ENCODE measurements at regions not wholly inside any gene's neighbourhood (a gene's known extent, or its start where the extent isn't known, plus 50 kb on each side); places are given as distances from the start of the nearest gene placed in this dataset.

GRCh38 chr1:95990033-95990432, 731.6 kb upstream of the PTBP2 start:
- TF ChIP-seq CTCF (IDR thresholded peaks at IDR 0.05), result no peak
- TF ChIP-seq POLR2A (IDR thresholded peaks at IDR 0.05), result no peak

All from thyroid gland (tissue), 4 donors.